T-helper 1 cell treated with Interleukin-12 subunit alpha and Interleukin-12 subunit beta and Interleukin-4 antibody, amounts not matched to agents 30 ng/mL and 1 ng/mL, for 36 hours (primary cell): ENCODE measurements at regions not wholly inside any gene's neighbourhood (a gene's known extent, or its start where the extent isn't known, plus 50 kb on each side); places are given as distances from the start of the nearest gene placed in this dataset.

ENCODE experiments used
- intact Hi-C: fragments of 100-400 bp; cut with micrococcal nuclease; formaldehyde crosslinking; loops from one replicate; pipeline ENCODE4 v1.15.1; 2024

DNA sequence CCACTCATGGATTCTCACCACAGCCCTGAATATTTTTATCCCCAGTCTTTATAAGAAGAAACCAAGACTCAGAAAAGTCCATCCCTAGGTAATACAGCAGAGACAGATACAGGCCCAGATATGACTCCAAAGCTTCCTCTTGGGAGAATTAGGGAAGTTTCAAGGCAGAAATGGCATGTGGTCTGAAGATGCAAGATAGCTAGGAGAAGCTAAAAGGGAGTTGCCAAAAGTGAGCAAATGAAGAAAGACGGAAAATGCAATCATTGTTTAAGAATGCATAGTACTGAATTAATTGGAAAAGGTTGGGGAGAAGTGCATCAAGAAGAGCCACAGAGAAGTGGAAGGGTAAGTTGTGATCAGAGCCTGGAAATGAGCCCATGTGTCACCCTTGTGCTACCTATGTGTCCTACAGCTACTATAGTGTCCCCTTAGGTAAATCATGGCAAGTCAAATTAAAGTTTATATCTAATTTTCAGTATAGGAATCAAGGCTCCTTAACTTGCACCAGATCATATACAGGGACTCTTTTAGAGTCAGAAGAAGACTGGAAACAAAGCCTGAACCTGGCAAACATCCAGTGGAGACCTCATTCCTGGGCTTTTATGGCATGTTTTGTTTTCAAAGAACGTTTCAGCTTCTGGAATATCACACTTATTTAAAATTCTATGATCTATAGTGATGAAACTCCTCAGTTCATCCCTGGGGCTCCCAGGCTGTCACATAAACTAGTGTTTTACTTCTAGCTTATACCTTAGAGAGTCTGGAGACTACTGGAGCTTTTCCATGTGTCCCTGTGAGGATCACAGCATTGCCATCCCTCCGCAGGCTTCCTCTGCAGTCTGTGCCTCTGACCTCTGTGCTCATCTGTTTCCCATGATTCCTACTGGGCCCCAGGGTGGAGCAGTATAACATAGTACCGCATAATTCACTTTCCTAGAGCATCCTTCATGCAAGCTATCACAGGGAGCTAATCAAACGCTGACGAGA, 189.0 kb upstream of the CDKN3 start:
- intact Hi-C loops = no loop called here

DNA sequence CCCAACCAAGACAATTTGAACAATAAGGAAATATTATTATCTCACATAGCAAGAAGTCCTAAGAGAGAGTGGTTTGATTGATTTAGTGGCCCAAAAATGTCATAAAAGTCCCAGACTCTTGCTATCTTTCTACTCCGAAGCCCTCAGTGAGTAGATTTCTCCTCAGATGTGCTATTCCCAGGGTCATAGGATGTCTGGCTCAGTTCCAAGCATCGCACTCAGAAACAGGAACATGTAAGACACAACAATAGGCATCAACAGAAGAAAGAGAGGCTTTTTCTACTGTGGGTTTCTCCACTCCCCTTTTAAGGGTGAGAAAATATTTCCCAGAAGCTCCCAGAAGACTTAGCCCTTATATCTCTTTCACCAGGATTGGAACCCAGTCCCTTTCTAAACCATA, 188.1 kb upstream of the CDKN3 start:
- intact Hi-C loops = no loop called here

DNA sequence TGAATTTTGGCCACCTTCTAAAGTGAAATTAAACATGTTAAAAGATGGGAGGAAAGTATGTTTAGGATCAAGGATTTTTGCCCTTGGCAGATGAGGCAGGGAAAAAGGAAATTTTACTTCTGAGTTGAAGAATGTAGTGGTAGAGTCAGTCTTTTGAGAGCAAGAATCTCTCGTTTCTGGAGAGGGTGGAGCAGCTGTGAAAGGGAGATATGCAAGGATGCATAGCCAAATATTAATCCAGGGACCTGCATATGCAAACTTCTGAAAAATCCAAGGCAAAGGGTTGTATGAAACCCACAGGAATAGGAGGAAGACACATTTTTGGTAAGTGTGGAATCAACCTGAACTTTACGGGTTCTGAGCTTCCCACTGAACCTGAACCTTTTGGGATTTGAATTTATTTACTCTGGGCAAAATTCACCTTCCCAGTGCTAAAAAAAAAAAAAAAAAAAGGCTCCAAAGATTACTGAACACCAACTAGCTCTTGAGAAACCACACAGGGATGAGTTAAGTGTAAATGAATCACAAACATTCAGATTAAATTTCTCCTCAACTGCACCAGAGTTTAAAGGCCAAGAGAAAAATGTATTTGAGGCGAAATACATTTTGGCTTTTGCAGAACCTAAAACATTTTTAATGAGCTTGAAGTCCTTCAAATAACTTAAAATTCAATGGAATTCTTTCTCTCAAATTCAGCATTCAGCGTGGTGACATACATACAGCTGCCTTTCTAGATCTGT, 187.1 kb upstream of the CDKN3 start:
- intact Hi-C loops = no loop called here

DNA sequence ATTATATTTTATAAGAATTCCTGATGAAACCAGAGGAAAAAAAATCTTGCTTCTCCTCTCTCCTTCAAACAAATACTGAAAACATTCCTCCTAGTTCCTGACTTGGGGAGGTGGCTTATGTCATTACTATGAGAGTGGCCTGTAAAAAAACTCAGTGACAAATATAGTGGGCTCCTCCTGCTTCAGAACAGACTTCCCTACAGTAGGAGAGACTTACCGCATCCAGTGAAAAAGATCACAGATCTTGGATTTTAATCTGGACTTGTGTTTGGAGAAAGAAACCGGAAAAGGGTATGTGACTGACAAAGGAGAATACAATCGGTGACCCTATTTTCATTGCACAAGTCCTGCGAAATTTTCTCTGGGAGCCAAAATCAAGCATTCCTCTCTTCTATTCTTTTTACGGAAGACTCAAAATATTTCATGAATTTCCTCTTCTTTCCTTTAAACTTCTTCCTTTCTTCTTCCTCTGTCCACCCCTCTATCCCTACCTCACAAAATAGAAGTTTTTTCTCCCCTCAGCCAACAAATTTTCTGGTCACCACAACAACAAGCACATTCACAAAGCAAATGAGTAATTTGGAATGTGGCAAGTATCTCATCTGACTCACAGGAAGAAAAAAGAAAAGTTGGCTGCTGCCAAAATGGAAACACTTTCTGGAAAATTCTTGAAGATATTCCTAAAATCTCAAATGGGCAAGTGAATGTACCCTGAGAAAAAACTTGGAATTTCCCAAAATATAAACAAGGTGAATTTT, 185.1 kb upstream of the CDKN3 start:
- intact Hi-C loops = no loop called here

GRCh38 chr14:54213536-54213935, 183.3 kb upstream of the CDKN3 start:
- intact Hi-C loops = no loop called here

- intact Hi-C loops = no loop called here
Measured at GRCh38 chr14:54216827-54217226, 180.0 kb upstream of the CDKN3 start.

DNA sequence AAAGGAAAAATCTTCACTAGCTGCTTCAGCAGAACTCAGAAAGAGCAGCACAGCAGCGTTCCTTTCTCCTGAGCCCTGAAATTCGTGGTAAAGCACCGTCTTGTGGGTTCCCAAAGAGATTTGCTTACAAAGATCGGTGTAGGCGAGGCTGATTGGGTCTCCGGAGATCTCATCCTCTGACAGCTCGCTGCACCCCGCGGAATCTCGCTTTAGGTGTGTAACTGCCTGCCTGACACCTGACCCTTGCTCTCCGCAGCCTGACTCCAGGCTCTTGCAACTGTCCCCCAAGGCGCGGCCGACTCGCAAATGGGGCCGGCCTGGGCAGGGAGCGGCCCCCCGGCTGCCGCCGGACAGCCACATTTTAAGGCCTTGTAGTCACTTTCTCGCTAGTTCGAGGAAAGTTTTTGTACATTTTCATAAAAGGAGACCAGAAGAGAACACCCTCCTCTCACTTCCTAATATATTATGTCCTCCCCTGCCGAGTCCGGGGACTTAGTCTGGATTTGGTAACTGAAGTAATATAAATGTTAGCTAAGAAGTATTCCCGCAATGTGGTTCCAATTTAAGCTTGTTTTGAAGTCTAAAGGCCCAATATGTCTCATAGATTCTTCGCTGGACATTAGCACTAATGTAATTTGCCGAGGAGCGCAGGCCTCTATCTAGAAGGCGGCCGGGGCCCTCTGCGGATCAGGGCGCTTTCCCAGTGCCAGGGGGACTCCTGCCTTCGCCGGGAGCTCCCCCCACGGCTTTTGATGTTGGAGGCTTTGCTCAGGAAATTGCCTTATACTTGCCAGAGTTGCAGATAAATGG, 177.3 kb upstream of the CDKN3 start:
- intact Hi-C loops = no loop called here

DNA sequence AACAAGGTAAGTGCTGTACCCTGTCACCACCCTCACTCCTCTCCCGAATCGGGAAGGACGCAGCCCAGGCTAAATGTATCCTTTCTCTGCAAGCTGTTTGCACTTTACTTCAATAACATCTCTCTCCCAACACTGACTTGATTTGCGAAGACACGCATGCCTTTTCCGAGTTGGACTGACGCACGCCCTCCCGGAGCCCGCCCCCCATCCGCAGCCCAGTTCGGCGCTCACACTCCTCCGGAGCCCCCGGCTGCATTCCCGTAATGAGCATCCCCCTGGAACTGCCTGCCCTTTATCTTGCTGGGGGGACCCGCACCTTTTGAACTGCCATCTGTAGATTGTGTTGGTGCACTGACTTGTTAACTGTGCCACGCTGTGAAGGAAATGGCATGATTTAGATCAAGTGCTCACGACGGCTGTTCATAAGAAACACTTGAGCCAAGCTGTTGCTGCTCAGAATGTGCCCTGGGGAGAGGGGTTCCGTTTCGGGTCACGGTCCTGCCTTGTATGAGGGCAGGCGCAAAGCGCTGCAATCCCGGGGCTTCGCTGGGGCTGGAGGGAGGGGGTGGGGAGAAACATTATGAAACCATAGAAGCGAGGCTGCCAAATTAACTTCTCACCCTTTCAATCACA, 176.6 kb upstream of the CDKN3 start:
- intact Hi-C loops = no loop called here

- intact Hi-C loops = no loop called here
Measured at GRCh38 chr14:54220704-54221431, 175.9 kb upstream of the CDKN3 start.

DNA sequence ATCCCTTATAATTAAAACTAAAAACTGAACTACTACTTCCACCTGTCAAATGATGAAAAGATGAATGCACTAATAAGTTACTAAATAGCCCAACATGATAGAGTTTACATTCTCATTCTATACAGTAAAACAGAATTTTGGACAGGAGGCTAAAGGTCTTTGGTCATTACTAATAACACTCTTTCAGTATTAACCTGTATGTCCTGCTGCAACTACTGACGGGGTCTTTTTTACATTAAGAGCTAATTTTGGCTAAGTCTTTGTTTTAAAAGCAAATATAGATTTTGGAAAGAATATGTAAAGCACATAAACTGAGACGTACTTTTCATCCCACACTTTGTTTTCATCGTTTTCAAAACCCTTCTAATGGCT, 175.4 kb upstream of the CDKN3 start:
- intact Hi-C loops = no loop called here

DNA sequence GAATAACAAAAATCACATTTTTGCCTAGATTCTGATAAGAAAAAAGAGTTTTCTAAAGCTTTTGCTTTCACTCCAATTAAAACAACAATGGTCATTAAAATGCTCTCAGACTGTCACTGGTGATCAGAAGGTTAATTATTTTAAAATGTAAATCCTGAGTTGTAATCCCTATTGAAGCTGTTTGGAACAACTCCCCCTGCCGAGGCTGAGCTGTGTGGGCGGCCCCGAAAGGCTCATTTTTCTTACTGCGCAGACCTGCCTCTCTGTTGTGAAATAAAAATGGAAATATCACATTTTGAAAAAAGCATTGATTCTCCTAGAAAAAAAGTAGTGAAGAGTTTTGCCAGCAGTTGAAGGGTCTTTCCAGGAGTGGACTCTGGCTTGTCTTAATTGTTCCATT, 174.8 kb upstream of the CDKN3 start:
- intact Hi-C loops = no loop called here

- intact Hi-C loops = no loop called here
Measured at GRCh38 chr14:54223831-54224402, 172.9 kb upstream of the CDKN3 start.

GRCh38 chr14:54225457-54226060, 171.2 kb upstream of the CDKN3 start:
- intact Hi-C loops = no loop called here

DNA sequence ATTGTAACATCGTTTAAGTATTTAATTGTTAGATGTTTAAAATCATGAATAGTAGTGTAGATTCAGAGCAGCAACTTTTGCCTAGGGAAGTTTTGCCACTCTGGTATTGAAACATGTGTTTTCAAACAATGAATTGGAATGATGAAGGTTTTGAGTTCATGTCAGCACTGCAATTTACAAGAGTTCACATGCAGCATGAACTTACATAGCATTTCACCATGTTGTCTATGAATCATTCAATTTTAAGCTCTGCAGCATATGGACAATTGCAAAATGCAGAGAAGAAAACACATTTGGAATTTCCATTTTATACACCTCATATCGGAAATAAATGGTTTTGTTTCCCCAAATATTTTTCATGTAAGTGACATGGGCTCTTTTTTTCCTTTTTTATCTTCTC, 170.7 kb upstream of the CDKN3 start:
- intact Hi-C loops = no loop called here

DNA sequence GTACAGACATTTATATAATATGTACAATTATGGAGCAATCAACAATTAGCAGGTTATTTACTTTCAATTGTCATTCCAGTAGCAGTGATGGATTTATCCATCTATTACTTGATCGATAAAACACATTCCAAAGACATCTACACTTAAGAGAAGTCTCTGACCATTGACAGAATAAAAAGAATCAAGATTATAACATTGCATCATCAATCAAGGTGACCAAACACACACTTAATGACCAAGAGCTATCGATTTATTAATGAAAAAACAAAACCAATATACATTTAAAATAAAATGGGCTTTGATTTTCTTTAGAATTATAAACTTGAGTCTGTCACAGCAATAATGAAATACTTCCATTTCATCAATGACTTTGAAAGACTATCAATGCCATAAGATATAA, 170.2 kb upstream of the CDKN3 start:
- intact Hi-C loops = no loop called here

GRCh38 chr14:54229136-54229535, 167.7 kb upstream of the CDKN3 start:
- intact Hi-C loops = no loop called here

GRCh38 chr14:54230645-54231044, 166.2 kb upstream of the CDKN3 start:
- intact Hi-C loops = no loop called here

DNA sequence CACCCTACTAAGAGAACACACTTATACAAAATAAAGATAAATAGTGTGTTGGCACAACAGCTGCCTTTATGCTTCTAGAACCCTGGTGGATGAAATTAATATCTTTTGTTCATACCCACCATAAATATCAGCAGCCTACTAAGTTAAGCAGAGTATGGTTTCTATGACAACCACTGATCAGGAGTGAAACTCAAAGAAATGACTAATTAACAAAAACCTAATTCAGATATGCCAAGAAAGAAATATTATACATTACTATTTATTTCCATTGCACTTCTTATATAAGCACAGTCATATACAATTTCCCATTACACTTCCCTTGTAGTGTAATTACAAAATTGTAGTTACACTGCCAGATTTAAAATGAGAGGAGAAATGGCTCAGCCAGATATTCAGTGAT, 164.1 kb upstream of the CDKN3 start:
- intact Hi-C loops = no loop called here

DNA sequence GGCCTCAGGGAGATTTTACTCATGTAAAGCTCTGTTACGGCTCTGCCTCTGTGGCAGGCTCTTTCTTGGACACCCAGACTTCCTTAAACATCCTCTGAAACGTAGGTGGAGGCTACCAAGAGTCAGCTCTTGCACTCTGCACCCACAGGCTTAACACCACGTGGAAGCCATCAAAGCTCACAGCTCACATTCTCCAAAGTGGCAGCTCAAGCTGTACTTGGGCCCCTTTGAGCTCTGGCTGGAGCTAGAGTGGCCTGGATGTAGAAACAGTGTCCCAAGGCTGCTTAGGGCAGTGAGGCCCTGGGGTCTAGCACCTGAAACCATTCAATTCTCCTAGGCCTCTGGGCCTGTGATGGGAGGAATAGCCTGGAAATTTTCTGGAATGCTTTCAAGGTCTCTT, 155.3 kb upstream of the CDKN3 start:
- intact Hi-C loops = no loop called here
